ENCODE measurements at regions not wholly inside any gene's neighbourhood (a gene's known extent, or its start where the extent isn't known, plus 50 kb on each side); places are given as distances from the start of the nearest gene placed in this dataset.

DNA sequence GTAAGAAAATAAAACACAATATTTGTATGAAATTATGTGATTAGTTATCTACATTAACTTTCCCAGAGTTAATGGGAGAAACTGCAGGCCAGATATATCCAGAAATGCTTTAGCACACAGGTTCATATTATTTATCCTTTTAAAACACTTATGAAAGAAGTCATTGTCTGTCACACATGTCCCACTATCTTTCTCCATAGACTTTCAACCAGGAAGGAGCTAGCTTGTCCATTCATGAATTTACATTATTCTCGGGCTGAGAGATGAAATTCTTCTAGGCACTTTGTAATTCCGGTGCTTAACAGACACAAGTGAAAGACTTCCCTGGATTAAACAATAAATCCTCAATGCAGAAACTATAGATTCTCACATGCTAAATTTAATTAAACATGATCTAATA is 1043.2 kb downstream of the CDH9 start:
- no peaks in the 10 kb centered on the region for H3K27me3 ChIP-seq (ENCODE audit: control insufficient read depth, insufficient read depth, low read length)
- H3K4me1 ChIP-seq (ENCODE audit: control insufficient read depth, extremely low read depth, insufficient read depth, low read length): no peaks in the 10 kb centered on the region
- no peak overlapping the region for H3K4me3 ChIP-seq (replicated peaks in 1 of 4; ENCODE audit: control extremely low read depth in 1 of 4, insufficient read depth in 1 of 4, low read depth in 3 of 4, low read length in 4 of 4)
- no peaks in the 10 kb centered on the region for H3K9me3 ChIP-seq (ENCODE audit: control insufficient read depth, insufficient read depth, low read depth, low read length)
- no peak overlapping the region for H3K4me2 ChIP-seq (ENCODE audit: extremely low read depth, insufficient read depth, low read length)
- TF ChIP-seq, protein P1, sequence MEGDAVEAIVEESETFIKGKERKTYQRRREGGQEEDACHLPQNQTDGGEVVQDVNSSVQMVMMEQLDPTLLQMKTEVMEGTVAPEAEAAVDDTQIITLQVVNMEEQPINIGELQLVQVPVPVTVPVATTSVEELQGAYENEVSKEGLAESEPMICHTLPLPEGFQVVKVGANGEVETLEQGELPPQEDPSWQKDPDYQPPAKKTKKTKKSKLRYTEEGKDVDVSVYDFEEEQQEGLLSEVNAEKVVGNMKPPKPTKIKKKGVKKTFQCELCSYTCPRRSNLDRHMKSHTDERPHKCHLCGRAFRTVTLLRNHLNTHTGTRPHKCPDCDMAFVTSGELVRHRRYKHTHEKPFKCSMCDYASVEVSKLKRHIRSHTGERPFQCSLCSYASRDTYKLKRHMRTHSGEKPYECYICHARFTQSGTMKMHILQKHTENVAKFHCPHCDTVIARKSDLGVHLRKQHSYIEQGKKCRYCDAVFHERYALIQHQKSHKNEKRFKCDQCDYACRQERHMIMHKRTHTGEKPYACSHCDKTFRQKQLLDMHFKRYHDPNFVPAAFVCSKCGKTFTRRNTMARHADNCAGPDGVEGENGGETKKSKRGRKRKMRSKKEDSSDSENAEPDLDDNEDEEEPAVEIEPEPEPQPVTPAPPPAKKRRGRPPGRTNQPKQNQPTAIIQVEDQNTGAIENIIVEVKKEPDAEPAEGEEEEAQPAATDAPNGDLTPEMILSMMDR (conservative IDR thresholded peaks at IDR 0.05 in 1 of 2, IDR thresholded peaks at IDR 0.05 in 1 of 2; ENCODE audit: low read depth in 1 of 2, low read length in 2 of 2): no peak
- TF ChIP-seq EZH2 (IDR thresholded peaks at IDR 0.05; ENCODE audit: low read length, missing control alignments): no peak
- H3K36me3 ChIP-seq (ENCODE audit: control insufficient read depth, insufficient read depth, low read length): no peaks in the 10 kb centered on the region
- H4K20me1 ChIP-seq (ENCODE audit: control insufficient read depth, extremely low read depth, insufficient read depth, low read length): no peaks in the 10 kb centered on the region
- H3K79me2 ChIP-seq (ENCODE audit: control insufficient read depth, insufficient read depth, low read length): no peaks in the 10 kb centered on the region
- no peak for DNase-seq (ENCODE audit: low read depth in 2 of 2)
- H2AFZ ChIP-seq (ENCODE audit: low read length): no peak overlapping the region
- no peak overlapping the region for H3K9ac ChIP-seq (ENCODE audit: insufficient read depth, low read length)
- no peak overlapping the region for H3K27ac ChIP-seq (ENCODE audit: insufficient read depth, low read length)

DNA sequence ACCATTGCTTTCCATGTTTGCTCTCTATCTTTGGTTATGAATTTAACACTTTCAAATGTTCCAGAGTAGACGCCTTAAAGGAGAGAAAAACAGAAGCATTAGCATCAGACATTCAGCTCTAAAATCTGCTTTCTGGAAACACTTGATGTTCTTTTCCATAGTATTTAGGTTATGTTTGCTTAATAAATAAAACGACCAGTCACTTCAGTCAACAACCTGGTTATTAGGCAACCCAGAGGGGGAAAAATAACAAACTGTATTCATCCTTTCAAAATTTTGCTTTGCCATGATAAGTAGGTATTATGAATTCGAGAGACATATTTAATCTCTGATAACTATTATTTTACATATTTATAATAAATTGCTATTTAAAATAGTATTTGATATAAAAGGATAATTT is 1044.7 kb downstream of the CDH9 start:
- no peaks in the 10 kb centered on the region for H3K9me3 ChIP-seq (ENCODE audit: control insufficient read depth, insufficient read depth, low read depth, low read length)
- DNase-seq (ENCODE audit: low read depth in 2 of 2): no peak
- H4K20me1 ChIP-seq (ENCODE audit: control insufficient read depth, extremely low read depth, insufficient read depth, low read length): no peaks in the 10 kb centered on the region
- no peak overlapping the region for H3K4me2 ChIP-seq (ENCODE audit: extremely low read depth, insufficient read depth, low read length)
- H3K79me2 ChIP-seq (ENCODE audit: control insufficient read depth, insufficient read depth, low read length): no peaks in the 10 kb centered on the region
- H2AFZ ChIP-seq (ENCODE audit: low read length): no peak overlapping the region
- no peak overlapping the region for H3K27ac ChIP-seq (ENCODE audit: insufficient read depth, low read length)
- no peaks in the 10 kb centered on the region for H3K36me3 ChIP-seq (ENCODE audit: control insufficient read depth, insufficient read depth, low read length)
- no peak overlapping the region for H3K9ac ChIP-seq (ENCODE audit: insufficient read depth, low read length)
- H3K4me3 ChIP-seq (replicated peaks in 1 of 4; ENCODE audit: control extremely low read depth in 1 of 4, insufficient read depth in 1 of 4, low read depth in 3 of 4, low read length in 4 of 4): no peak overlapping the region
- H3K4me1 ChIP-seq (ENCODE audit: control insufficient read depth, extremely low read depth, insufficient read depth, low read length): no peaks in the 10 kb centered on the region
- H3K27me3 ChIP-seq (ENCODE audit: control insufficient read depth, insufficient read depth, low read length): no peaks in the 10 kb centered on the region
- no peak for TF ChIP-seq EZH2 (IDR thresholded peaks at IDR 0.05; ENCODE audit: low read length, missing control alignments)
- TF ChIP-seq, protein P1 (conservative IDR thresholded peaks at IDR 0.05 in 1 of 2, IDR thresholded peaks at IDR 0.05 in 1 of 2; ENCODE audit: low read depth in 1 of 2, low read length in 2 of 2): no peak

DNA sequence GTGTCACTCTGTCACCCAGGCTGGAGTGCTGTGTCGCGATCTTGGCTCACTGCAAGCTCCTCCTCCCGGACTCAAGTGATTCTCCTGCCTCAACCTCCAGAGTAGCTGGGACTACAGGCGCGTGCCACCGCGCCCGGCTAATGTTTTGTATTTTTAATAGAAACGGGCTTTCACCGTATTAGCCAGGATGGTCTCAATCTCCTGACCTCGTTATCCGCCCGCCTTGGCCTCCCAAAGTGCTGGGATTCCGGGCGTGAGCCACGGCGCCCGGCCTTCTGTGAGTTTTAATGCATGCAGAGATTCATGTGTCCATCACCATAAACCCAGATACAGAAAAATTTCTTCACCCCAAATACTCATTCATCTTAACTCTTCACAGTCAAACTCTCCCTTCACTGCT is 1046.7 kb downstream of the CDH9 start:
- Histone ChIP-seq H3K4me1 (ENCODE audit: control insufficient read depth, extremely low read depth, insufficient read depth, low read length) (no peaks in the 10 kb centered on the region), H2AFZ (ENCODE audit: low read length) (no peak overlapping the region), H4K20me1 (ENCODE audit: control insufficient read depth, extremely low read depth, insufficient read depth, low read length) (no peaks in the 10 kb centered on the region), H3K27me3 (ENCODE audit: control insufficient read depth, insufficient read depth, low read length) (no peaks in the 10 kb centered on the region), H3K4me3 (replicated peaks in 1 of 4; ENCODE audit: control extremely low read depth in 1 of 4, insufficient read depth in 1 of 4, low read depth in 3 of 4, low read length in 4 of 4) (no peak overlapping the region), H3K27ac (ENCODE audit: insufficient read depth, low read length) (no peak overlapping the region), H3K9ac (ENCODE audit: insufficient read depth, low read length) (no peak overlapping the region), H3K4me2 (ENCODE audit: extremely low read depth, insufficient read depth, low read length) (no peak overlapping the region), H3K79me2 (ENCODE audit: control insufficient read depth, insufficient read depth, low read length) (no peaks in the 10 kb centered on the region), H3K36me3 (ENCODE audit: control insufficient read depth, insufficient read depth, low read length) (no peaks in the 10 kb centered on the region), H3K9me3 (ENCODE audit: control insufficient read depth, insufficient read depth, low read depth, low read length) (no peaks in the 10 kb centered on the region)
- no peak for DNase-seq (ENCODE audit: low read depth in 2 of 2)
- no peak for TF ChIP-seq EZH2 (IDR thresholded peaks at IDR 0.05; ENCODE audit: low read length, missing control alignments)
- TF ChIP-seq, protein P1 (conservative IDR thresholded peaks at IDR 0.05 in 1 of 2, IDR thresholded peaks at IDR 0.05 in 1 of 2; ENCODE audit: low read depth in 1 of 2, low read length in 2 of 2): no peak
